K562 (cell line): ENCODE measurements at regions not wholly inside any gene's neighbourhood (a gene's known extent, or its start where the extent isn't known, plus 50 kb on each side); places are given as distances from the start of the nearest gene placed in this dataset.

Experiments
- ARNT ChIP-seq, 2 experiments: fragments of 450-650 bp; IDR thresholded peaks; 2 replicates each; pipeline ENCODE4 v1.6.1; 2016; ENCODE audit warnings: mild to moderate bottlenecking in 1 of 2
- EWSR1 ChIP-seq: fragments of 450-650 bp; IDR thresholded peaks from 2 replicates; pipeline ENCODE4 v1.6.1; 2018; ENCODE audit warnings: borderline replicate concordance, mild to moderate bottlenecking, low read depth, moderate library complexity; ENCODE audit not compliant: partially characterized antibody
- KLF10 ChIP-seq: fragments of 250-450 bp; sonication (Bioruptor Pico); IDR thresholded peaks from 2 replicates; pipeline ENCODE4 v1.6.1; 2021; ENCODE audit warnings: matching md5 sums
- PYGO2 ChIP-seq: fragments of 450-650 bp; IDR thresholded peaks from 2 replicates; pipeline ENCODE4 v1.6.1; 2016; ENCODE audit warnings: mild to moderate bottlenecking, missing genetic modification characterization, moderate library complexity, missing compliant biosample characterization
- SIRT6 ChIP-seq: IDR thresholded peaks from one replicate; pipeline ENCODE4 v1.6.1; 2012; ENCODE audit warnings: low read depth, mild to moderate bottlenecking, control low read depth, inconsistent platforms, low read length, moderate library complexity
- SMARCA5 ChIP-seq: fragments of 450-650 bp; IDR thresholded peaks from 2 replicates; pipeline ENCODE4 v1.6.1; 2016
- SPI1 ChIP-seq: IDR thresholded peaks from 2 replicates; pipeline ENCODE4 v1.6.1; 2011; ENCODE audit warnings: low read depth, low read length, control low read depth, borderline replicate concordance
- SRSF1 ChIP-seq: fragments of 200-400 bp; formaldehyde crosslinking; IDR thresholded peaks from 2 replicates; pipeline ENCODE4 v1.6.1; 2017; ENCODE audit warnings: mild to moderate bottlenecking, low read depth, low read length, moderate library complexity
- SUPT5H ChIP-seq: fragments of 450-650 bp; IDR thresholded peaks from 2 replicates; pipeline ENCODE4 v1.6.1; 2016
- YBX1 ChIP-seq: fragments of 450-650 bp; IDR thresholded peaks from 2 replicates; pipeline ENCODE4 v1.7.1; 2016; ENCODE audit warnings: mild to moderate bottlenecking
- ZNF174 ChIP-seq: fragments of 250-450 bp; sonication (Bioruptor Pico); IDR thresholded peaks from 2 replicates; pipeline ENCODE4 v1.4.0; 2020; ENCODE audit warnings: mild to moderate bottlenecking
- ZNF274 ChIP-seq: IDR thresholded peaks from 2 replicates; pipeline ENCODE4 v1.6.1; 2011; ENCODE audit warnings: low read depth, mild to moderate bottlenecking, low read length, moderate library complexity, borderline replicate concordance
- ZNF717 ChIP-seq: fragments of 250-450 bp; sonication (Bioruptor Pico); IDR thresholded peaks from 2 replicates; pipeline ENCODE4 v1.5.0; 2021
- TF ChIP-seq, protein P1 (sequence below): fragments of 250-450 bp; sonication (Bioruptor Pico); IDR thresholded peaks from 2 replicates; pipeline ENCODE4 v1.8.0; 2021; ENCODE audit warnings: borderline replicate concordance, mild to moderate bottlenecking, moderate library complexity; ENCODE audit not compliant: poor library complexity, severe bottlenecking
- TF ChIP-seq, protein P2 (sequence below): fragments of 250-450 bp; sonication (Bioruptor Pico); IDR thresholded peaks from 2 replicates; pipeline ENCODE4 v1.4.0; 2020; ENCODE audit warnings: mild to moderate bottlenecking, moderate library complexity
- TF ChIP-seq, protein P3 (sequence below): fragments of 200-400 bp; formaldehyde crosslinking; IDR thresholded peaks from 2 replicates; pipeline ENCODE4 v1.6.1; 2017; ENCODE audit warnings: mild to moderate bottlenecking, low read depth, low read length, moderate library complexity
- TF ChIP-seq, protein P4 (sequence below): fragments of 450-650 bp; formaldehyde crosslinking; IDR thresholded peaks from 2 replicates; pipeline ENCODE4 v1.4.0; 2020; ENCODE audit warnings: mild to moderate bottlenecking, mixed read lengths
- TF ChIP-seq, protein P5 (sequence below): fragments of 250-450 bp; sonication (Bioruptor Pico); IDR thresholded peaks from 2 replicates; pipeline ENCODE4 v1.5.0; 2020; ENCODE audit warnings: mild to moderate bottlenecking

DNA sequence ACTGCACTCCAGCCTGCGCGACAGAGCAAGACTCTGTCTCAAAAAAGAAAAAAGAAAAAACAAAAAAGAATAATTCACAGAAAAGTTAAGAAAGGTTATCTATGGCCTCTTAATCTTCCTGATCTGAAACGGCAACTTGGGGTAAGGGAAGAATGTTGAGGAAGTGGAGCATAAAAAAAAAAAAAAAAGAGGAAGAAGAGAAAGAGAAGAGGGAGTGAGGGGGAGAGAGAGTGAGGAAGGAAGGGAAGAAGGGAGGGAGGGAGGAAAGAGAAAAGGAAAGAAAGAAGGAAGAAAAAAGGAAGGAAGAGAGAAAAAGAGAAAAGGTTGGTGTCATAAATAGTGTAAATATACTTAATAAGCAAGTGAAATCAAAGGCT lies 68.9 kb upstream of the NCOA3 start (continued):
- TF ChIP-seq, protein P1, sequence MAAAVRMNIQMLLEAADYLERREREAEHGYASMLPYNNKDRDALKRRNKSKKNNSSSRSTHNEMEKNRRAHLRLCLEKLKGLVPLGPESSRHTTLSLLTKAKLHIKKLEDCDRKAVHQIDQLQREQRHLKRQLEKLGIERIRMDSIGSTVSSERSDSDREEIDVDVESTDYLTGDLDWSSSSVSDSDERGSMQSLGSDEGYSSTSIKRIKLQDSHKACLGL (CRISPR knock-in tag) = no peak
- TF ChIP-seq KLF10 (CRISPR knock-in tag) = no peak
- 0 out of 4 replicates have a peak, but pooled peaks of 1 of the 2 experiments have one; percentile 52 for TF ChIP-seq ARNT (IDR thresholded peaks at IDR 0.05)
- TF ChIP-seq, protein P2, sequence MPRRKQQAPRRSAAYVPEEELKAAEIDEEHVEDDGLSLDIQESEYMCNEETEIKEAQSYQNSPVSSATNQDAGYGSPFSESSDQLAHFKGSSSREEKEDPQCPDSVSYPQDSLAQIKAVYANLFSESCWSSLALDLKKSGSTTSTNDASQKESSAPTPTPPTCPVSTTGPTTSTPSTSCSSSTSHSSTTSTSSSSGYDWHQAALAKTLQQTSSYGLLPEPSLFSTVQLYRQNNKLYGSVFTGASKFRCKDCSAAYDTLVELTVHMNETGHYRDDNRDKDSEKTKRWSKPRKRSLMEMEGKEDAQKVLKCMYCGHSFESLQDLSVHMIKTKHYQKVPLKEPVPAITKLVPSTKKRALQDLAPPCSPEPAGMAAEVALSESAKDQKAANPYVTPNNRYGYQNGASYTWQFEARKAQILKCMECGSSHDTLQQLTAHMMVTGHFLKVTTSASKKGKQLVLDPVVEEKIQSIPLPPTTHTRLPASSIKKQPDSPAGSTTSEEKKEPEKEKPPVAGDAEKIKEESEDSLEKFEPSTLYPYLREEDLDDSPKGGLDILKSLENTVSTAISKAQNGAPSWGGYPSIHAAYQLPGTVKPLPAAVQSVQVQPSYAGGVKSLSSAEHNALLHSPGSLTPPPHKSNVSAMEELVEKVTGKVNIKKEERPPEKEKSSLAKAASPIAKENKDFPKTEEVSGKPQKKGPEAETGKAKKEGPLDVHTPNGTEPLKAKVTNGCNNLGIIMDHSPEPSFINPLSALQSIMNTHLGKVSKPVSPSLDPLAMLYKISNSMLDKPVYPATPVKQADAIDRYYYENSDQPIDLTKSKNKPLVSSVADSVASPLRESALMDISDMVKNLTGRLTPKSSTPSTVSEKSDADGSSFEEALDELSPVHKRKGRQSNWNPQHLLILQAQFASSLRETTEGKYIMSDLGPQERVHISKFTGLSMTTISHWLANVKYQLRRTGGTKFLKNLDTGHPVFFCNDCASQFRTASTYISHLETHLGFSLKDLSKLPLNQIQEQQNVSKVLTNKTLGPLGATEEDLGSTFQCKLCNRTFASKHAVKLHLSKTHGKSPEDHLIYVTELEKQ (CRISPR knock-in tag) = no peak
- TF ChIP-seq ZNF717 (CRISPR knock-in tag) = no peak
- no peak for TF ChIP-seq SRSF1
- TF ChIP-seq YBX1 = no peak
- no peak for TF ChIP-seq ZNF174
- TF ChIP-seq, protein P3, sequence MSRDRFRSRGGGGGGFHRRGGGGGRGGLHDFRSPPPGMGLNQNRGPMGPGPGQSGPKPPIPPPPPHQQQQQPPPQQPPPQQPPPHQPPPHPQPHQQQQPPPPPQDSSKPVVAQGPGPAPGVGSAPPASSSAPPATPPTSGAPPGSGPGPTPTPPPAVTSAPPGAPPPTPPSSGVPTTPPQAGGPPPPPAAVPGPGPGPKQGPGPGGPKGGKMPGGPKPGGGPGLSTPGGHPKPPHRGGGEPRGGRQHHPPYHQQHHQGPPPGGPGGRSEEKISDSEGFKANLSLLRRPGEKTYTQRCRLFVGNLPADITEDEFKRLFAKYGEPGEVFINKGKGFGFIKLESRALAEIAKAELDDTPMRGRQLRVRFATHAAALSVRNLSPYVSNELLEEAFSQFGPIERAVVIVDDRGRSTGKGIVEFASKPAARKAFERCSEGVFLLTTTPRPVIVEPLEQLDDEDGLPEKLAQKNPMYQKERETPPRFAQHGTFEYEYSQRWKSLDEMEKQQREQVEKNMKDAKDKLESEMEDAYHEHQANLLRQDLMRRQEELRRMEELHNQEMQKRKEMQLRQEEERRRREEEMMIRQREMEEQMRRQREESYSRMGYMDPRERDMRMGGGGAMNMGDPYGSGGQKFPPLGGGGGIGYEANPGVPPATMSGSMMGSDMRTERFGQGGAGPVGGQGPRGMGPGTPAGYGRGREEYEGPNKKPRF = no peak
- TF ChIP-seq ZNF274 = no peak
- TF ChIP-seq, protein P4, sequence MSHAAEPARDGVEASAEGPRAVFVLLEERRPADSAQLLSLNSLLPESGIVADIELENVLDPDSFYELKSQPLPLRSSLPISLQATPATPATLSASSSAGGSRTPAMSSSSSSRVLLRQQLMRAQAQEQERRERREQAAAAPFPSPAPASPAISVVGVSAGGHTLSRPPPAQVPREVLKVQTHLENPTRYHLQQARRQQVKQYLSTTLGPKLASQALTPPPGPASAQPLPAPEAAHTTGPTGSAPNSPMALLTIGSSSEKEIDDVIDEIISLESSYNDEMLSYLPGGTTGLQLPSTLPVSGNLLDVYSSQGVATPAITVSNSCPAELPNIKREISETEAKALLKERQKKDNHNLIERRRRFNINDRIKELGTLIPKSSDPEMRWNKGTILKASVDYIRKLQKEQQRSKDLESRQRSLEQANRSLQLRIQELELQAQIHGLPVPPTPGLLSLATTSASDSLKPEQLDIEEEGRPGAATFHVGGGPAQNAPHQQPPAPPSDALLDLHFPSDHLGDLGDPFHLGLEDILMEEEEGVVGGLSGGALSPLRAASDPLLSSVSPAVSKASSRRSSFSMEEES (CRISPR knock-in tag) = no peak
- no peak for TF ChIP-seq PYGO2 (tag)
- TF ChIP-seq SPI1 = peak; percentile 65; the same call in 1 of the 2 replicates
- TF ChIP-seq EWSR1 = peak; percentile 69
- TF ChIP-seq SUPT5H = no peak
- no peak for TF ChIP-seq SIRT6
- TF ChIP-seq SMARCA5 = peak; percentile 48; the same call in 1 of the 2 replicates
- TF ChIP-seq, protein P5, sequence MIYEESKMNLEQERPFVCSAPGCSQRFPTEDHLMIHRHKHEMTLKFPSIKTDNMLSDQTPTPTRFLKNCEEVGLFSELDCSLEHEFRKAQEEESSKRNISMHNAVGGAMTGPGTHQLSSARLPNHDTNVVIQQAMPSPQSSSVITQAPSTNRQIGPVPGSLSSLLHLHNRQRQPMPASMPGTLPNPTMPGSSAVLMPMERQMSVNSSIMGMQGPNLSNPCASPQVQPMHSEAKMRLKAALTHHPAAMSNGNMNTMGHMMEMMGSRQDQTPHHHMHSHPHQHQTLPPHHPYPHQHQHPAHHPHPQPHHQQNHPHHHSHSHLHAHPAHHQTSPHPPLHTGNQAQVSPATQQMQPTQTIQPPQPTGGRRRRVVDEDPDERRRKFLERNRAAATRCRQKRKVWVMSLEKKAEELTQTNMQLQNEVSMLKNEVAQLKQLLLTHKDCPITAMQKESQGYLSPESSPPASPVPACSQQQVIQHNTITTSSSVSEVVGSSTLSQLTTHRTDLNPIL (CRISPR knock-in tag) = no peak
